GM21367 (cell line): ENCODE measurements at regions not wholly inside any gene's neighbourhood (a gene's known extent, or its start where the extent isn't known, plus 50 kb on each side); places are given as distances from the start of the nearest gene placed in this dataset.
"Not testable (repeated sequence)": the region's sequence is repeated elsewhere in the genome, so short reads cannot be mapped to it uniquely, and the experiment has no call there.

Source experiments
- ATAC-seq: cut with Tn5 transposase; IDR thresholded peaks from one replicate; pipeline ENCODE4 v1.9.1; 2021; ENCODE audit not compliant: unreplicated experiment

DNA sequence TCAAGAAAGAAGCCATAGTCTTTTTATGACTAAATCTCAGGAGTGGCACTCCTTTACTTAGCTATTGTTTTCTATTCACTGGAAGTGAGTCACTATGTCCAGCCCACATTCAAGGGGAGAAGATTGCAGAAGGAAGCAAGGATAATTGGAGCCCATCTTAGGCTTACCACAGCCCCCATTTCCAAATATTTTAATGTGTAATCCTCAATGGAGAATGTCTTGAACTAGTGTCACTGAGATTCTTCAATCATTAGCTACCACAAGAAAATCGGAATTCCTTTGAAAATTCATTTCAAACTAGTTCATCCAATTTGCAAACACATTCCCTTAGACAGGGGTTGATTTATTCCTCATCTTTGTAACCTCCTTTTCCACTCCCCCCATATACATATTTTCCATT is 84.7 kb downstream of the DLEU7 start:
- no peak for ATAC-seq

DNA sequence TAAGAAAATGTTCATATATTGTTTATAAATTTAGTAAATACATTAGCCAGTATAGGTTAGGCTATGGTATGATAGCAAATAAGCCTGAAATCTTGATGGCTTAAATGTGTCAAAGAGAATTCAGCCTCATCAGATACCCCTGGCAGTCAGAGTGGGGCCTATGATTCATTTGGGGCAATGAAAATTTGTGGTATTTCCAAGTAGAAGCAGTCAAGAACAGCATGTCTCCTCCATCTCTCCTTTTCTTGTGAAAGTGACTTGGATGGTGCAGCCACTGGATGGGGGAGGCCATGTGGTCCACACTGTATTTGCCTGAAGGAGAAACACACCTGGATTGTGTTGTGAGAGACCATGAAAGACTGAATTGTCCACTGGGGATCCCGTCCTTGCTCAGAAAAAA is 82.7 kb downstream of the DLEU7 start:
- no peak for ATAC-seq

DNA sequence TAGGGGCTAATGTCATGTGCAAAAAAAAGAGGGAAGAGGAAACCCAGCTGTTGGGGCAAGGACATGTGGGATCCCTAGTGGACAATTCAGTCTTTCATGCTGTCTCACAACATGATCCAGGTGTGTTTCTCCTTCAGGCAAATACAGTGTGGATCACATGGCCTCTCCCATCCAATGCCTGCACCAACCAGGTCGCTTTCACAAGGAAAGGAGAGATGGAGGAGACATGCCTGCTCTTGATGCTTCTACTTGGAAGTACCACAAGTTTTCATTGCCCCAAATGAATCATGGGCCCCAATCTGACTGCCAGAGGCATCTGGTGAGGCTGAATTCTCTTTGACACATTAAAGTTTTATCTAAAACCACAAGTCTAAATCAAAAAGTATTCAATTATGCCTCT is 82.1 kb downstream of the DLEU7 start:
- no peak for ATAC-seq

DNA sequence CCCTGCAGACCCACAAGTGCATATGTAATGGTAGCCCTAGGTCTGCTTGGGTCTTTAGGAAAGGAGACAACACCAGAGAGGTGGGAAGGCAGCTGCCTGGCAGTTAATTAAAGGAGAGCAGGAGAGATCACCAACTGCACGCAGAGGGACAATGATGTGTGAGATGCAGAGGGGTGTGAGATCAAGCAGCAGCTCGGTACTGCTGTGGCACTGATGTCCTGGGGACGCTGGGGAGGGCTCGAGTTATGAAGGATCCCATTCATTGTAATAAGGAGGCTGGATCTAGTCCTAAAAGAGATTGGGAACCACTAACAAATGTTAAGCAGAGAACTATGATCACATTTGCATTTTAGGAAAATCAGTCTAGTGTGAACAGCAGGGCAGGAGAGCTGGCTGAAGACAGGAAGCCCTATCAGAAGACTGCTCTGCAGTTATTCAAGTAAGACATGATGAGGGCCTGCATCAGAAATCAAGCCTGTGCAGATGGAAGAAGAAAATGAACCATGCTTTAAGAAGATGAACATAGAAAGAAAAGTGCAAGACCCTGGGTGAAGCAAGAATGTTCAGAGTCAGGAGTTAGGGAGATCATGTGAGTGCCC is 80.4 kb downstream of the DLEU7 start:
- no peak for ATAC-seq

DNA sequence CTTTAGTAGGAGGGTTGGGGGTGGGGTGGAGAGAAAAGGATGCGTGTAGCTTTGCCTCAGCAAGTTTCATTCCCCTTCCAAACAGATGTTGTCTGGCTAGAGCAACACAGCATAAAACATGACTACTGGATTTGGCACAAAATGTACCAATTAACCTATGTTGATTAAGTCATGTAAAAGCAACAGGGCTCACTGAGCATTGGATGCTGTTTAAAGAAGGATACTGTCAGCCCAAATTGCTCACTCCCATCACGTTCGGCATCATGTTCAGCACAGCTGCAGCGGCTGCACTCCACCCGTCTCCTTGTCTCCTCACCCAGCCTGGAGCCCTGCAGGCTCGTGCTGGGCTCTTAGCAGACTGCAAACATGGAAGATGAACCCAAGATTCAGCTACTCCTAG is 77.5 kb downstream of the DLEU7 start:
- ATAC-seq, result no peak

DNA sequence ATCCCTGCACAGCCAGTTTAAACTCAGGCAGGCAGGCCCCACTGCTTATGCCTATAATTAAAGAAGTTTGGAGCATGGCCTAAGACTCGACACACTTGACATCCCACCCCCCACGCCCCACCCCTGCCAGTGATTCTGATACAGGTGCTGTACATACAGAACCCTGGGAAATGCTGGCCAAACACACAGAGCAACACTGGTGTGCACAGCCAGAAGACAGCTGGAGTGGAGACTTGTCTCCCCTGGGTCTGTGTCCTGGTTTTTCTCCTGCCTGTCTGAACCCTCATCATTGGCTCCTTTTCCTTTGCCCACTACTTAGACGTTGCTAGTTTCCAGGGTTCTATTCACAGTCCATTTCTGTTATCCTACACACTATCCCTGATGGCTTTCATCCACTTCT is 76.8 kb downstream of the DLEU7 start:
- ATAC-seq, result no peak

DNA sequence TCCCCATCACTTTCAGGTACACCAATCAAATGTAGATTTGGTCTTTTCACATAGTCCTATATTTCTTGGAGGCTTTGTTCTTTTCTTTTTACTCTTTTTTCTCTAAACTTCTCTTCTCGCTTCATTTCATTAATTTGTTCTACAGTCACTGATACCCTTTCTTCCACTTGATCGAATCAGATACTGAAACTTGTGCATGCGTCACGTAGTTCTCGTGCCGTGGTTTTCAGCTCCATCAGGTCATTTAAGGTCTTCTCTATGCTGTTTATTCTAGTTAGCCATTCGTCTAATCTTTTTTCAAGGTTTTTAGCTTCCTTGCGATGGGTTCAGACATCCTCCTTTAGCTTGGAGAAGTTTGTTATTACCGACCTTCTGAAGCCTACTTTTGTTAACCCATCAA is 70.6 kb downstream of the DLEU7 start:
- ATAC-seq, result not testable (repeated sequence)
